ENCODE measurements at regions not wholly inside any gene's neighbourhood (a gene's known extent, or its start where the extent isn't known, plus 50 kb on each side); places are given as distances from the start of the nearest gene placed in this dataset.

- POLR2A ChIA-PET, result no interaction called here
- 66% methylated on average over 4 of the region's 4 CpGs for WGBS (ENCODE audit: low lambda C conversion rate)
- no peaks in the 10 kb centered on the region for H3F3A ChIP-seq (replicated peaks; ENCODE audit: insufficient read depth)
- H3K9me3 ChIP-seq, result no peaks in the 10 kb centered on the region
- no peak for DNase-seq
- no peak overlapping the region for H3K9ac ChIP-seq
- H4K20me1 ChIP-seq (ENCODE audit: insufficient read depth), result no peaks in the 10 kb centered on the region
- H3K4me1 ChIP-seq (ENCODE audit: control insufficient read depth in 1 of 2, insufficient read depth in 2 of 2, low read depth in 1 of 2, low read length in 1 of 2), result no peaks in the 10 kb centered on the region
- no peak overlapping the region for H3K4me2 ChIP-seq
- H3K79me2 ChIP-seq (ENCODE audit: insufficient read depth), result no peaks in the 10 kb centered on the region
- no peaks in the 10 kb centered on the region for H3K36me3 ChIP-seq (replicated peaks in 1 of 2; ENCODE audit: control insufficient read depth in 1 of 2, insufficient read depth in 2 of 2, low read length in 1 of 2)
- no peaks in the 10 kb centered on the region for H3K9me2 ChIP-seq
- no peak overlapping the region for H2AFZ ChIP-seq (ENCODE audit: low read depth)
- TF ChIP-seq, protein P1, sequence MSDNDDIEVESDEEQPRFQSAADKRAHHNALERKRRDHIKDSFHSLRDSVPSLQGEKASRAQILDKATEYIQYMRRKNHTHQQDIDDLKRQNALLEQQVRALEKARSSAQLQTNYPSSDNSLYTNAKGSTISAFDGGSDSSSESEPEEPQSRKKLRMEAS (IDR thresholded peaks at IDR 0.05; ENCODE audit: low read depth), result no peak
- no peak for TF ChIP-seq YY1 (IDR thresholded peaks at IDR 0.05; ENCODE audit: low read depth)
- TF ChIP-seq GATA2 (CRISPR knock-in tag; IDR thresholded peaks at IDR 0.05), result no peak
- no peak for TF ChIP-seq FOXJ3 (CRISPR knock-in tag; IDR thresholded peaks at IDR 0.05)
- no peak for TF ChIP-seq ZBTB33 (IDR thresholded peaks at IDR 0.05; ENCODE audit: borderline replicate concordance, low read depth)
- TF ChIP-seq, protein P2, sequence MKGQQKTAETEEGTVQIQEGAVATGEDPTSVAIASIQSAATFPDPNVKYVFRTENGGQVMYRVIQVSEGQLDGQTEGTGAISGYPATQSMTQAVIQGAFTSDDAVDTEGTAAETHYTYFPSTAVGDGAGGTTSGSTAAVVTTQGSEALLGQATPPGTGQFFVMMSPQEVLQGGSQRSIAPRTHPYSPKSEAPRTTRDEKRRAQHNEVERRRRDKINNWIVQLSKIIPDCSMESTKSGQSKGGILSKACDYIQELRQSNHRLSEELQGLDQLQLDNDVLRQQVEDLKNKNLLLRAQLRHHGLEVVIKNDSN (IDR thresholded peaks at IDR 0.05; ENCODE audit: borderline replicate concordance, low read depth), result no peak
- TF ChIP-seq ELF1 (IDR thresholded peaks at IDR 0.05), result no peak
- TF ChIP-seq USF2 (IDR thresholded peaks at IDR 0.05; ENCODE audit: borderline replicate concordance, low read depth, low read length), result no peak
- no peak for TF ChIP-seq CHD2 (IDR thresholded peaks at IDR 0.05; ENCODE audit: low read length, partially characterized antibody)
- TF ChIP-seq CTCF (IDR thresholded peaks at IDR 0.05), result no peak
- TF ChIP-seq TCF12 (IDR thresholded peaks at IDR 0.05), result no peak
- no peak for TF ChIP-seq GABPA (IDR thresholded peaks at IDR 0.05; ENCODE audit: low read depth)
- no peak for TF ChIP-seq RFX5 (IDR thresholded peaks at IDR 0.05; ENCODE audit: low read length)
- no peak for TF ChIP-seq SMC3 (IDR thresholded peaks at IDR 0.05; ENCODE audit: low read depth, low read length)
- no peak for TF ChIP-seq EZH2phosphoT487 (IDR thresholded peaks at IDR 0.05; ENCODE audit: borderline replicate concordance, low read depth)
- TF ChIP-seq MEF2A (IDR thresholded peaks at IDR 0.05; ENCODE audit: borderline replicate concordance, low read depth), result no peak
- no peak for TF ChIP-seq TAF1 (IDR thresholded peaks at IDR 0.05; ENCODE audit: borderline replicate concordance, low read depth, low read length)
- no peak for TF ChIP-seq PBX3 (IDR thresholded peaks at IDR 0.05)
- no peaks in the 10 kb centered on the region for H3K27me3 ChIP-seq (ENCODE audit: insufficient read depth)
- no peak overlapping the region for H3K27ac ChIP-seq (ENCODE audit: low read depth in 2 of 2, low read length in 1 of 2)
- no peak overlapping the region for H3K4me3 ChIP-seq (ENCODE audit: low read depth in 2 of 2, low read length in 1 of 2)
- CTCF ChIA-PET, result no interaction called here
Observed at GRCh38 chr3:18019161-18019495, 276.7 kb upstream of the TBC1D5 start.

All from SK-N-SH (cell line).